ENCODE measurements at regions not wholly inside any gene's neighbourhood (a gene's known extent, or its start where the extent isn't known, plus 50 kb on each side); places are given as distances from the start of the nearest gene placed in this dataset.

DNA sequence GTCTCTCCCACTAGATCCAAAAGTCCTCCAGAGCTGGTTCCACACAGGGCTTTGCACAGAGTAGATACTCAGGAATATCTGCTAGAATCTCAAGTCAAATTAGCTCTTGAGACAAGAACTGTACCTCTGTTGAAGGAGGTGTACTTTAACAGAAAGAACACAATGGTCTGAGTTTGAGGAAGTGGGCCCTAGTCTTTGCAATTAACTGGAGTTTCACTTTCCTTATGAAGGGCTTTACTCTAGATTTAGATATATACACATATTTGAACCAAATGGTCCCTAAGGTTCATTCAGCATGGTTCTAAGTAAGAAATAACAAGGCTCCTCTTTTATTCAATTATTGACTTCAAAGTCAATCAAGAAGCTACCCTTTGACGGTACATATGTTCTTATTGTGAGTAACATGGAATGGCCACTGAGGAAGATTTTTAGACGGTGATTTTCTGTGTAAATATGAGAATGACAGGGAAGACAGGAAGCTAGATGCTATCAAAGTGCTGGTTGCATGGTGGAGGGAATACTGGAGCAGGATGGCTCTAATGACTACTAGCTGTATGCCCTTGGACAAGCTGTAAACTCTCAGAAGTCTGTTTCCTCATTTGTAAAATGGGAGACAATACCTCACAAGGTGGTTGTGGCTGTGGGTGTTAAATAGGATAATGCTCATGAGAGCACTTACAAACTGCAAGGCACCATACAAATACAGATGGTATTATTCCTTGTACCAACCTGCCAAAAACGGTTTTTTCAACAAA, 73.5 kb upstream of the SERTAD2 start:
- H3K27me3 ChIP-seq: no peaks in the 10 kb centered on the region
- H3K27ac ChIP-seq: peak overlapping the region; percentile 54 to 77 (median 66)
- peaks cover 0 to 38% (median 17%) of the 10 kb centered on the region in 4 donors for H3K4me1 ChIP-seq
- DNase-seq: no peak
- no peak overlapping the region for H3K4me3 ChIP-seq
- no peaks in the 10 kb centered on the region for H3K36me3 ChIP-seq
- no peaks in the 10 kb centered on the region for H3K9me3 ChIP-seq
- no peak for TF ChIP-seq POLR2A (IDR thresholded peaks at IDR 0.05)
- TF ChIP-seq, protein P1, sequence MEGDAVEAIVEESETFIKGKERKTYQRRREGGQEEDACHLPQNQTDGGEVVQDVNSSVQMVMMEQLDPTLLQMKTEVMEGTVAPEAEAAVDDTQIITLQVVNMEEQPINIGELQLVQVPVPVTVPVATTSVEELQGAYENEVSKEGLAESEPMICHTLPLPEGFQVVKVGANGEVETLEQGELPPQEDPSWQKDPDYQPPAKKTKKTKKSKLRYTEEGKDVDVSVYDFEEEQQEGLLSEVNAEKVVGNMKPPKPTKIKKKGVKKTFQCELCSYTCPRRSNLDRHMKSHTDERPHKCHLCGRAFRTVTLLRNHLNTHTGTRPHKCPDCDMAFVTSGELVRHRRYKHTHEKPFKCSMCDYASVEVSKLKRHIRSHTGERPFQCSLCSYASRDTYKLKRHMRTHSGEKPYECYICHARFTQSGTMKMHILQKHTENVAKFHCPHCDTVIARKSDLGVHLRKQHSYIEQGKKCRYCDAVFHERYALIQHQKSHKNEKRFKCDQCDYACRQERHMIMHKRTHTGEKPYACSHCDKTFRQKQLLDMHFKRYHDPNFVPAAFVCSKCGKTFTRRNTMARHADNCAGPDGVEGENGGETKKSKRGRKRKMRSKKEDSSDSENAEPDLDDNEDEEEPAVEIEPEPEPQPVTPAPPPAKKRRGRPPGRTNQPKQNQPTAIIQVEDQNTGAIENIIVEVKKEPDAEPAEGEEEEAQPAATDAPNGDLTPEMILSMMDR (IDR thresholded peaks at IDR 0.05): no peak

DNA sequence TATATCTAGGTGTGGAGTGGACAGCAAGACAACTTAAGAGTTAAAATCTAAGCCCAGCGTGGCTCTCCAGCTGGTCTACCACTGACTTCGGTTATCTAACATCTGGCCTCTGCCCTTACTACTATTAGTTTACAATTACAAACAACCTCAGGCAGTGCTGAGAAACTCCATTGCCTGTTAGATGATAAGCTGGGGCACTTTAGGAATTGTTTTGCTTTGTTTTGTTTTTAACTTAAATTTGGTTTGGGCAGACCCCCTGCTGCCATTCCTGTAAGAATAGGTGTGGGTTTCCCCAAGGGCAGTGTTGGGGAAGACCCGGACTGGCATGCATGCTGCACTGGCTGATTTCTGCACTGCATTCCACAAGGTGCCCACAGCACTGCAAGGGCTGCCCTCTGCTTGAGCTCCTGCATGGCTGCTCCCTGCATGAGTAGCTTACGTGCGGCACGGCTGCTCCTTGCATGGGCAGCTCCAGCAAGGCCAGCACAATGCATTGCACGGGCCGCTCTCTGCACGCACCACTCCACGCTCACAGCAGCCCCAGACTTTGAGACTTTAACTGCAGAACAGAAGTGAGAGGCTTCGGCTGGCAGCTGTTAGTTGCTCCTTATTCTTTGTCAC, 74.2 kb upstream of the SERTAD2 start:
- H3K36me3 ChIP-seq: no peaks in the 10 kb centered on the region
- no peak overlapping the region for H3K4me3 ChIP-seq
- no peaks in the 10 kb centered on the region for H3K27me3 ChIP-seq
- TF ChIP-seq, protein P1 (IDR thresholded peaks at IDR 0.05): no peak
- no peak for TF ChIP-seq POLR2A (IDR thresholded peaks at IDR 0.05)
- peak overlapping the region in 3 of 4 donors; percentile 59 to 77 (median 72) for H3K27ac ChIP-seq
- H3K9me3 ChIP-seq: no peaks in the 10 kb centered on the region
- peak in 1 of 3 donors; percentile 32 for DNase-seq
- peaks cover 0 to 38% (median 17%) of the 10 kb centered on the region in 4 donors for H3K4me1 ChIP-seq

DNA sequence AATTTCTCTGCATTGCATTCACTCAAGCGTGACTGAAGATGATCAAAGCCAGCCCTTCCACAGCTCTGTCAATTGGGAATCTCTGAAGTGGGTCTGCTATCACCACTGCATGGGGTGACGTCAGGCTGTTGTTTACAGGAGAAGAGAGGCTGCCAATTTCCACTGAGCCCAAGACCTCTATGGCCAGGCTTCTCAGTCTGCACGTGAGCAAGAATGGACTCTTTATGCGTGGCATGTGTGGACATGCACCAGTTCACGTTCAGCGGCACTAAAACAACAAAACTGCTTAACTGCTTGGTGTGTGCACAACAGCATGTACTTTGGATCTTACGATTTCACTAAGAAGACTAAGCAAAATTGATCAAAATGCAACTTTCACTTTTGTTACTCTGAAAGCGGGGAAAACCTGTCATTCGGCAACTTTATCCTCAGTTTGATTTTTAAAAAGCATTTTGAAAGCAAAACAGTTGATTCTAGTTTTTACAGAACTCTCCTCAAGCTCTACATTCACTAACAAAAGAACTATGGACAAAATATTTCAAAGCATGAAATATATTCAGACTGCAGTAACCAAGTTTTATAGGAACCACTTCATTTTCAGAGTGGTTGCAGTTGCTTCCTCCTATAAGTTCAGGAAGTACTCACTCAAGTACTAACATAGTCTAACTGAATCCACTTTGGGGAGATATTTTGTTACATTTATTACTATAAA, 77.0 kb upstream of the SERTAD2 start:
- peak overlapping the region; percentile 24 to 49 (median 34) for H3K4me3 ChIP-seq

DNA sequence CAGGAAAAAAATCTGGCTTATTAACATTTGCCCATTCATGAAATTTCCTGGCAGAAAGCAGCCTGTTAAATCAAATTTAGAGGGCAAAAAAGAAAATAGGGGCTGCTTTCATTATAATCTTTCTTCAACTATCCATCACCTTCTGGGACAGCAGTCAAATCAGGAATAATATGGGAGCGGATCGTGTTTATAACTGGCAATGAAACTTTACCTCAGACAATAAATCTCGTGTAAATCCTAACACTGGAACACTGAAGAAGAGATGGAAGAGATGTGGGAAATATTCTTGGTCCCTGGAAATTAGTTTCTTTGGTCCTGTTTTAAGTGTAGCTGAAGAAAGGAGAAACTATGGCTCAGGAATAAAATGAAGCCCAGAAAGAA, 77.5 kb upstream of the SERTAD2 start:
- peak overlapping the region in 2 of 4 donors; percentile 42 to 49 for H3K4me3 ChIP-seq
- H3K9me3 ChIP-seq: no peaks in the 10 kb centered on the region
- peak overlapping the region; percentile 76 to 82 (median 78) for H3K27ac ChIP-seq
- no peaks in the 10 kb centered on the region for H3K27me3 ChIP-seq
- TF ChIP-seq POLR2A (IDR thresholded peaks at IDR 0.05): no peak
- TF ChIP-seq, protein P1 (IDR thresholded peaks at IDR 0.05): no peak
- H3K4me1 ChIP-seq: peaks cover 0 to 37% (median 15%) of the 10 kb centered on the region in 4 donors
- H3K36me3 ChIP-seq: no peaks in the 10 kb centered on the region
- no peak for DNase-seq

More for the DNA sequence above, 77.0 kb upstream of the SERTAD2 start:
- no peaks in the 10 kb centered on the region for H3K27me3 ChIP-seq
- H3K4me1 ChIP-seq: peaks cover 0 to 38% (median 17%) of the 10 kb centered on the region in 4 donors
- peak overlapping the region; percentile 76 to 82 (median 78) for H3K27ac ChIP-seq
- DNase-seq: peak; percentile 55 to 86 (median 84)
- H3K36me3 ChIP-seq: no peaks in the 10 kb centered on the region
- no peak for TF ChIP-seq POLR2A (IDR thresholded peaks at IDR 0.05)
- TF ChIP-seq, protein P1 (IDR thresholded peaks at IDR 0.05): no peak
- no peaks in the 10 kb centered on the region for H3K9me3 ChIP-seq

DNA sequence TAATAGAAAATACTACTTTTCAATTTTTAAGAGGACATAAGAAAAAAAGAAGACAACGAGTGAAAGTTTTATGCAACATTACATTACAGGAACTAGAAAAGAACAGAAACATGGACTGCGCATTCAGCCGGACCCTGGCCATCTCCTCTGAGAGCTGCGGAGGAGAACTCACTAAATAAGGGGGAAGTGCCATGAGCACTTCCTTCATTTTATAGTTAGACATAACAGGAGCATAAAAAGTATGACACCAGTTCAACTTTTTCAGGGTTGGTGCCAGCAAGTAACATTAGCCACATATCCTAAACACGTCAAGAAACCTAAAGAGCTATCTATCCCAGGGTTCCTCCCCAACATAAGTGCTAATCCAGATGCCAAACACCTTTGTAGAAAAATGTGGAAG, 78.0 kb upstream of the SERTAD2 start:
- Histone ChIP-seq H3K4me1 (peaks cover 0 to 32% (median 12%) of the 10 kb centered on the region in 4 donors), H3K4me3 (no peak overlapping the region), H3K27ac (peak overlapping the region; percentile 60 to 82 (median 76)), H3K27me3 (no peaks in the 10 kb centered on the region), H3K9me3 (no peaks in the 10 kb centered on the region), H3K36me3 (no peaks in the 10 kb centered on the region)
- no peak for DNase-seq
- TF ChIP-seq POLR2A (IDR thresholded peaks at IDR 0.05): no peak
- TF ChIP-seq, protein P1 (IDR thresholded peaks at IDR 0.05): no peak
